Upper lobe of right lung (tissue), 1 donor: ENCODE measurements at regions not wholly inside any gene's neighbourhood (a gene's known extent, or its start where the extent isn't known, plus 50 kb on each side); places are given as distances from the start of the nearest gene placed in this dataset.

ENCODE experiments used
- ATAC-seq: fragments of 200-7000 bp; cut with Tn5 transposase; one replicate; pipeline ENCODE4 v1.9.1; 2020; ENCODE audit warnings: mild to moderate bottlenecking, moderate library complexity
- DNase-seq: peaks from one replicate; pipeline ENCODE4 v3.0.0-alpha.2; 2020
- H3K27ac ChIP-seq: fragments of 200-600 bp; one replicate; pipeline ENCODE4 v1.8.0; 2022
- H3K27me3 ChIP-seq: fragments of 200-600 bp; one replicate; pipeline ENCODE4 v1.8.0; 2022; ENCODE audit warnings: mild to moderate bottlenecking
- H3K36me3 ChIP-seq: fragments of 200-600 bp; one replicate; pipeline ENCODE4 v1.8.0; 2022
- H3K4me1 ChIP-seq: fragments of 200-600 bp; one replicate; pipeline ENCODE4 v1.8.0; 2022
- H3K4me3 ChIP-seq: fragments of 200-600 bp; one replicate; pipeline ENCODE4 v1.8.0; 2022; ENCODE audit warnings: mild to moderate bottlenecking
- H3K9me3 ChIP-seq: fragments of 200-600 bp; one replicate; pipeline ENCODE4 v1.8.0; 2022
- CTCF ChIP-seq: fragments of 200-600 bp; IDR thresholded peaks from one replicate; pipeline ENCODE4 v1.8.0; 2022; ENCODE audit warnings: antibody characterized with exemption
- intact Hi-C: fragments of 100-400 bp; cut with DNase I; formaldehyde crosslinking; loops from one replicate; pipeline ENCODE4 v1.11.0; 2022
- donor health status: DM: no; HTN: yes; CAD: no; lungs with severe emphysema.

- peak; percentile 38 for ATAC-seq
These were observed 395.9 kb downstream of the CDH26 start for GRCh38 chr20:60354024-60354580.

DNA sequence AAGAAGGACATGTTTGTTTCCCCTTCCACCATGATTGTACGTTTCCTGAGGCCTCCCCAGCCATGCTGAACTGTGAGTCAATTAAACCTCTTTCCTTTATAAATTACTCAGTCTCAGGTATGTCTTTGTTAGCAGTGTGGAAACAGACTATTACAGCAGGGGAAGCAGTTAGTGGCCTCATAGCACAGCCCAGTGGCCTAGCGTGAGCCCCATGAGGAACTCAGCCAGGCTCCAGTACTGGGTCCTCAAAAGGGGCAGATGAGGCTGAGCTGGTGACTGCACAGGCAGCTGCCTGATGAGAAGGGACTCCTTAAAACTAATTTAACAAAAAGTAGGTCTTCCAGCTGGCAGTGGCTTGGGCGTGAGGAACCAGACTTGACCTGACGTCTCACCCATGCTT, 399.9 kb downstream of the CDH26 start:
- DNase-seq (no peak), ATAC-seq (no peak)
- Histone ChIP-seq H3K4me3 (no peak overlapping the region), H3K27me3 (no peaks in the 10 kb centered on the region), H3K9me3 (no peaks in the 10 kb centered on the region), H3K36me3 (no peaks in the 10 kb centered on the region), H3K27ac (no peak overlapping the region), H3K4me1 (no peaks in the 10 kb centered on the region)
- no peak for TF ChIP-seq CTCF
- intact Hi-C loops = no loop called here

More at GRCh38 chr20:60354024-60354580, 395.9 kb downstream of the CDH26 start:
- H3K9me3 ChIP-seq = no peaks in the 10 kb centered on the region
- no peak overlapping the region for H3K27ac ChIP-seq
- DNase-seq = no peak
- TF ChIP-seq CTCF = no peak
- H3K4me1 ChIP-seq = no peaks in the 10 kb centered on the region
- no peaks in the 10 kb centered on the region for H3K36me3 ChIP-seq
- intact Hi-C loops = no loop called here
- no peaks in the 10 kb centered on the region for H3K27me3 ChIP-seq
- no peak overlapping the region for H3K4me3 ChIP-seq

DNA sequence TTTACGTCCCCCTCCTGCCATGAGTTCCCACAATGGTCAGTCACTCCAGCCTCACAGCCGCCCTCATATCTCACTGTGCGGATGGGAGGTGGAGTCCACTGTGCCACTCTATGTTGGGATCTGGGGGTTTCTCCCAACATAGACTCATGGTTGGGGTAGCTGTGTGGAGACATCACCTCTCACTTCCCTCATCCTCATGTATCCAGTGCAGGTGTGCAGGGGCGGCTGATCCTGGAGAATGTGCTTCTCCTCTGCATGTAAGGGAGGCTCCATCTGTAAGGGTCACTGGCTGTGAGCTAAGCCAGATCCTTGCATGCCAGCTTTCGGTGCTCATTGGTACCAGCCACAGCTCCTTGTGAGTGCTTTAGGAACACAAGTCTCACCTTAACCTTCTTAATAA, 400.8 kb downstream of the CDH26 start:
- intact Hi-C loops = no loop called here
- H3K4me3 ChIP-seq = no peak overlapping the region
- H3K36me3 ChIP-seq = no peaks in the 10 kb centered on the region
- no peak for TF ChIP-seq CTCF
- ATAC-seq (no peak), DNase-seq (no peak)
- no peak overlapping the region for H3K27ac ChIP-seq
- H3K27me3 ChIP-seq = no peaks in the 10 kb centered on the region
- H3K4me1 ChIP-seq = no peaks in the 10 kb centered on the region
- H3K9me3 ChIP-seq = no peaks in the 10 kb centered on the region

- H3K4me1 ChIP-seq = no peaks in the 10 kb centered on the region
- no peak overlapping the region for H3K27ac ChIP-seq
- intact Hi-C loops = no loop called here
- no peak overlapping the region for H3K4me3 ChIP-seq
- no peak for TF ChIP-seq CTCF
- no peak for DNase-seq
- no peaks in the 10 kb centered on the region for H3K9me3 ChIP-seq
- no peak for ATAC-seq
- H3K36me3 ChIP-seq = no peaks in the 10 kb centered on the region
- H3K27me3 ChIP-seq = no peaks in the 10 kb centered on the region
These were observed 403.7 kb downstream of the CDH26 start for GRCh38 chr20:60361761-60362395.

DNA sequence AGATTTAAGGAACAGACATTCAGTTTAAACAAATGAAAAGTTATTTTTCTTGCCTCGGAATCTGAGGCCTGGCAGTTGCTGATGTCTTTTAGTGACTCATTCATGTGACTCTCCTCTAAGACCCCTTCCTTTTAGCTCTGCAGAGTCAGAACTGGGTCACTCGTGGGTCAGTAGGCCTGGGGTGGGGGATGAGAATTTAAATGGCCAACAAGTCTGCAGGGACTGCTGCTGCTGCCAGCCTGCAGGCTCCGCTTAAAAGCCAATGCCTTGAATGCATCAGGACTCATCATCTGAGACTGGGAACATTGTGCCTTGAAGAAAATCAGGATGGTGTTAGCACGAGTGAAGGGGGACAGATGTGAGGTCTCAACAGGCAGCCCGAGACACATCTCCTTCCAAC, 404.3 kb downstream of the CDH26 start:
- Histone ChIP-seq H3K27ac (no peak overlapping the region), H3K36me3 (no peaks in the 10 kb centered on the region), H3K4me1 (no peaks in the 10 kb centered on the region), H3K4me3 (no peak overlapping the region), H3K27me3 (no peaks in the 10 kb centered on the region), H3K9me3 (no peaks in the 10 kb centered on the region)
- no peak for DNase-seq
- intact Hi-C loops = no loop called here
- no peak for TF ChIP-seq CTCF
- no peak for ATAC-seq

- Histone ChIP-seq H3K27me3 (no peaks in the 10 kb centered on the region), H3K36me3 (no peaks in the 10 kb centered on the region), H3K4me1 (no peaks in the 10 kb centered on the region), H3K4me3 (no peak overlapping the region), H3K9me3 (no peaks in the 10 kb centered on the region), H3K27ac (no peak overlapping the region)
- DNase-seq (no peak), ATAC-seq (no peak)
- intact Hi-C loops = no loop called here
- no peak for TF ChIP-seq CTCF
These were observed 405.5 kb downstream of the CDH26 start for GRCh38 chr20:60363698-60364097.
